ENCODE measurements at regions not wholly inside any gene's neighbourhood (a gene's known extent, or its start where the extent isn't known, plus 50 kb on each side); places are given as distances from the start of the nearest gene placed in this dataset.

GRCh38 chr6:47152666-47153403 lies 110.7 kb upstream of the ADGRF1 start:
- Histone ChIP-seq H3K4me3 (no peak overlapping the region), H3K27me3 (no peaks in the 10 kb centered on the region), H3K36me3 (no peaks in the 10 kb centered on the region), H3K4me1 (peaks cover 0 to 8% (median 0%) of the 10 kb centered on the region in 3 donors), H3K27ac (no peak overlapping the region), H3K9me3 (no peaks in the 10 kb centered on the region)
- 63 to 83% methylated on average over 2 of the region's 3 CpGs for WGBS, 2 donors (ENCODE audit: low coverage in 1 of 2)
- TF ChIP-seq POLR2A (IDR thresholded peaks at IDR 0.05) = no peak
- TF ChIP-seq EP300 (IDR thresholded peaks at IDR 0.05) = no peak
- TF ChIP-seq CTCF (IDR thresholded peaks at IDR 0.05) = no peak
- ATAC-seq = no peak

- no peak overlapping the region for H3K27ac ChIP-seq
- H3K4me1 ChIP-seq = peaks cover 2 to 23% (median 6%) of the 10 kb centered on the region in 3 donors
- no peak overlapping the region for H3K4me3 ChIP-seq
- TF ChIP-seq POLR2AphosphoS5 (IDR thresholded peaks at IDR 0.05) (no peak), EP300 (IDR thresholded peaks at IDR 0.05) (no peak), CTCF (IDR thresholded peaks at IDR 0.05) (no peak), POLR2A (IDR thresholded peaks at IDR 0.05) (no peak)
- no peaks in the 10 kb centered on the region for H3K9me3 ChIP-seq
- H3K36me3 ChIP-seq = no peaks in the 10 kb centered on the region
- ATAC-seq = no peak
- 87 to 97% methylated on average over 5 to 7 of the region's 8 CpGs for WGBS, 2 donors (ENCODE audit: low coverage in 1 of 2)
- H3K27me3 ChIP-seq = no peaks in the 10 kb centered on the region
Observed at GRCh38 chr6:47151232-47151898, 109.2 kb upstream of the ADGRF1 start.

- no peak for ATAC-seq
- WGBS, 2 donors (ENCODE audit: low coverage in 1 of 2) = 67% methylated on average over 1 of the region's 2 CpGs; no CpG with 5 or more reads in 1 of the 2 donors
Observed at GRCh38 chr6:47149554-47149953, 107.4 kb upstream of the ADGRF1 start.

GRCh38 chr6:47149066-47149465 lies 106.9 kb upstream of the ADGRF1 start:
- no peaks in the 10 kb centered on the region for H3K9me3 ChIP-seq
- peaks cover 3 to 46% (median 9%) of the 10 kb centered on the region in 3 donors for H3K4me1 ChIP-seq
- no peak overlapping the region for H3K27ac ChIP-seq
- no peaks in the 10 kb centered on the region for H3K36me3 ChIP-seq
- H3K27me3 ChIP-seq = no peaks in the 10 kb centered on the region
- no peak for TF ChIP-seq POLR2A (IDR thresholded peaks at IDR 0.05)
- no peak for TF ChIP-seq EP300 (IDR thresholded peaks at IDR 0.05)
- no peak for TF ChIP-seq POLR2AphosphoS5 (IDR thresholded peaks at IDR 0.05)
- no peak for TF ChIP-seq CTCF (IDR thresholded peaks at IDR 0.05)
- ATAC-seq = no peak
- WGBS, 2 donors (ENCODE audit: low coverage in 1 of 2) = 81 to 100% methylated on average over 2 of the region's 2 CpGs
- no peak overlapping the region for H3K4me3 ChIP-seq

More at GRCh38 chr6:47149554-47149953, 107.4 kb upstream of the ADGRF1 start:
- Histone ChIP-seq H3K36me3 (no peaks in the 10 kb centered on the region), H3K27me3 (no peaks in the 10 kb centered on the region), H3K4me1 (peaks cover 3 to 41% (median 9%) of the 10 kb centered on the region in 3 donors), H3K27ac (no peak overlapping the region), H3K4me3 (no peak overlapping the region), H3K9me3 (no peaks in the 10 kb centered on the region)
- TF ChIP-seq POLR2AphosphoS5 (IDR thresholded peaks at IDR 0.05) (no peak), POLR2A (IDR thresholded peaks at IDR 0.05) (no peak), CTCF (IDR thresholded peaks at IDR 0.05) (no peak), EP300 (IDR thresholded peaks at IDR 0.05) (no peak)

Data from gastroesophageal sphincter (tissue), 4 donors.